ENCODE measurements at regions not wholly inside any gene's neighbourhood (a gene's known extent, or its start where the extent isn't known, plus 50 kb on each side); places are given as distances from the start of the nearest gene placed in this dataset.
A peak's percentile ranks its signal among the peaks of the same experiment; 100 is the strongest.
"Not testable (repeated sequence)": the region's sequence is repeated elsewhere in the genome, so short reads cannot be mapped to it uniquely, and the experiment has no call there.

GRCh38 chr1:172929006-172929405 is 121.7 kb downstream of the TNFSF18 start:
- no peak for DNase-seq

GRCh38 chr1:172930142-172930541 is 120.6 kb downstream of the TNFSF18 start:
- no peak for DNase-seq

- no peak for DNase-seq
These were observed 119.4 kb downstream of the TNFSF18 start for GRCh38 chr1:172931340-172931739.

GRCh38 chr1:172931761-172932160 is 119.0 kb downstream of the TNFSF18 start:
- DNase-seq = no peak

- DNase-seq = no peak
These were observed 117.8 kb downstream of the TNFSF18 start for GRCh38 chr1:172932981-172933380.

GRCh38 chr1:172934417-172934762 is 116.4 kb downstream of the TNFSF18 start:
- DNase-seq = no peak

- no peak for DNase-seq
These were observed 115.6 kb downstream of the TNFSF18 start for GRCh38 chr1:172935062-172935592.

- no peak for DNase-seq
These were observed 114.6 kb downstream of the TNFSF18 start for GRCh38 chr1:172936088-172936645.

GRCh38 chr1:172938681-172939080 is 112.1 kb downstream of the TNFSF18 start:
- DNase-seq = no peak

GRCh38 chr1:172939475-172939874 is 111.3 kb downstream of the TNFSF18 start:
- DNase-seq = no peak

GRCh38 chr1:172940174-172940855 is 110.4 kb downstream of the TNFSF18 start:
- peak; percentile 29 for DNase-seq

- no peak for DNase-seq
These were observed 109.3 kb downstream of the TNFSF18 start for GRCh38 chr1:172941471-172941870.

GRCh38 chr1:172941945-172942344 is 108.8 kb downstream of the TNFSF18 start:
- no peak for DNase-seq

- DNase-seq = not testable (repeated sequence)
These were observed 107.6 kb downstream of the TNFSF18 start for GRCh38 chr1:172943138-172943537.

- no peak for DNase-seq
These were observed 105.8 kb downstream of the TNFSF18 start for GRCh38 chr1:172944931-172945330.

GRCh38 chr1:172946814-172947507 is 103.8 kb downstream of the TNFSF18 start:
- no peak for DNase-seq

- DNase-seq = no peak
These were observed 102.3 kb downstream of the TNFSF18 start for GRCh38 chr1:172948457-172948856.

- DNase-seq = no peak
These were observed 101.6 kb downstream of the TNFSF18 start for GRCh38 chr1:172949096-172949495.

GRCh38 chr1:172950528-172950927 is 100.2 kb downstream of the TNFSF18 start:
- DNase-seq = no peak

GRCh38 chr1:172951730-172952365 is 98.9 kb downstream of the TNFSF18 start:
- no peak for DNase-seq

- DNase-seq = no peak
These were observed 98.2 kb downstream of the TNFSF18 start for GRCh38 chr1:172952516-172952915.

GRCh38 chr1:172954476-172955150 is 96.1 kb downstream of the TNFSF18 start:
- DNase-seq = no peak
